Endodermal cell (in vitro differentiated cells): ENCODE measurements at regions not wholly inside any gene's neighbourhood (a gene's known extent, or its start where the extent isn't known, plus 50 kb on each side); places are given as distances from the start of the nearest gene placed in this dataset.
A peak's percentile ranks its signal among the peaks of the same experiment; 100 is the strongest.

Source experiments
- DNase-seq: peaks from one replicate; pipeline ENCODE4 v3.0.0-alpha.2; 2017
- H3K27ac ChIP-seq: 2 replicates; pipeline ENCODE4 v1.5.1; 2013; ENCODE audit warnings: mild to moderate bottlenecking, low read depth, low read length, moderate library complexity
- H3K27me3 ChIP-seq: 2 replicates; pipeline ENCODE4 v1.6.1; 2013; ENCODE audit warnings: mild to moderate bottlenecking, low read length, moderate library complexity; ENCODE audit not compliant: insufficient read depth, control insufficient read depth, poor library complexity, severe bottlenecking
- H3K36me3 ChIP-seq: 2 replicates; pipeline ENCODE4 v1.7.0; 2013; ENCODE audit warnings: mild to moderate bottlenecking, low read length, moderate library complexity; ENCODE audit not compliant: control insufficient read depth, insufficient read depth
- H3K4me1 ChIP-seq: one replicate; pipeline ENCODE4 v1.7.0; 2013; ENCODE audit warnings: low read length; ENCODE audit not compliant: control insufficient read depth, insufficient read depth
- H3K4me3 ChIP-seq: 2 replicates; pipeline ENCODE4 v1.5.1; 2013; ENCODE audit warnings: mild to moderate bottlenecking, low read length, moderate library complexity
- H3K9ac ChIP-seq: 2 replicates; pipeline ENCODE4 v1.6.1; 2013; ENCODE audit warnings: mild to moderate bottlenecking, low read length, moderate library complexity; ENCODE audit not compliant: poor library complexity, severe bottlenecking; ENCODE audit errors: extremely low read depth
- H3K9me3 ChIP-seq: 2 replicates; pipeline ENCODE4 v1.6.1; 2013; ENCODE audit warnings: mild to moderate bottlenecking, low read length, moderate library complexity; ENCODE audit not compliant: control insufficient read depth
- H3K27ac Mint-ChIP-seq: 2 replicates; pipeline ENCODE4 v1.8.0; 2020; ENCODE audit warnings: mixed read lengths
- H3K27me3 Mint-ChIP-seq: 2 replicates; pipeline ENCODE4 v1.8.0; 2021; ENCODE audit warnings: mild to moderate bottlenecking, mixed read lengths; ENCODE audit not compliant: insufficient read depth
- H3K36me3 Mint-ChIP-seq: 2 replicates; pipeline ENCODE4 v1.8.0; 2020; ENCODE audit warnings: low read depth, mixed read lengths
- H3K4me1 Mint-ChIP-seq: 2 replicates; pipeline ENCODE4 v1.8.0; 2020; ENCODE audit warnings: mixed read lengths
- H3K4me3 Mint-ChIP-seq: 2 replicates; pipeline ENCODE4 v1.8.0; 2020; ENCODE audit warnings: mild to moderate bottlenecking, moderate library complexity, mixed read lengths
- H3K9me3 Mint-ChIP-seq: 2 replicates; pipeline ENCODE4 v1.8.0; 2020; ENCODE audit warnings: mild to moderate bottlenecking, mixed read lengths
- CTCF ChIP-seq: fragments of 200-600 bp; sonication (generic); conservative IDR thresholded peaks from 2 replicates; pipeline ENCODE4 v1.5.0; 2021; ENCODE audit warnings: antibody characterized with exemption, mild to moderate bottlenecking
- WGBS, 2 experiments: methylation state at CpG; one replicate each; pipeline versions ENCODE4 v1.1.5 to v1.1.7; 2013; ENCODE audit warnings: missing lambda C conversion rate in 2 of 2, mixed read lengths in 1 of 2; ENCODE audit not compliant: insufficient coverage in 1 of 2, insufficient read length in 1 of 2; 5-methylcytosine and 5-hydroxymethylcytosine counted together

GRCh38 chr13:80844164-80844563 is 503.2 kb upstream of the SPRY2 start:
- Mint-ChIP-seq H3K36me3 (no peaks in the 10 kb centered on the region), H3K4me3 (no peak overlapping the region), H3K9me3 (no peaks in the 10 kb centered on the region), H3K4me1 (no peaks in the 10 kb centered on the region), H3K27me3 (no peaks in the 10 kb centered on the region), H3K27ac (no peak overlapping the region)
- no peaks in the 10 kb centered on the region for H3K27me3 ChIP-seq
- H3K36me3 ChIP-seq, result no peaks in the 10 kb centered on the region
- no peaks in the 10 kb centered on the region for H3K4me1 ChIP-seq
- no peak for TF ChIP-seq CTCF
- DNase-seq, result no peak
- no peaks in the 10 kb centered on the region for H3K9me3 ChIP-seq
- no peak overlapping the region for H3K27ac ChIP-seq
- WGBS, 2 experiments, result 93 to 100% methylated on average over 1 of the region's 1 CpG
- H3K4me3 ChIP-seq, result no peak overlapping the region
- H3K9ac ChIP-seq, result no peak overlapping the region

GRCh38 chr13:80841414-80841813 is 500.5 kb upstream of the SPRY2 start:
- Histone ChIP-seq H3K4me3 (no peak overlapping the region), H3K27ac (no peak overlapping the region), H3K9me3 (peaks cover 7% of the 10 kb centered on the region), H3K9ac (no peak overlapping the region), H3K4me1 (no peaks in the 10 kb centered on the region), H3K36me3 (no peaks in the 10 kb centered on the region), H3K27me3 (no peaks in the 10 kb centered on the region)
- no peaks in the 10 kb centered on the region for H3K4me1 Mint-ChIP-seq
- H3K9me3 Mint-ChIP-seq, result peaks cover 7% of the 10 kb centered on the region
- H3K36me3 Mint-ChIP-seq, result no peaks in the 10 kb centered on the region
- no peaks in the 10 kb centered on the region for H3K27me3 Mint-ChIP-seq
- TF ChIP-seq CTCF, result no peak
- 100% methylated on average over 1 of the region's 1 CpG; no CpG with 5 or more reads in 1 of the 2 experiments for WGBS, 2 experiments
- H3K4me3 Mint-ChIP-seq, result no peak overlapping the region
- no peak overlapping the region for H3K27ac Mint-ChIP-seq
- no peak for DNase-seq

DNA sequence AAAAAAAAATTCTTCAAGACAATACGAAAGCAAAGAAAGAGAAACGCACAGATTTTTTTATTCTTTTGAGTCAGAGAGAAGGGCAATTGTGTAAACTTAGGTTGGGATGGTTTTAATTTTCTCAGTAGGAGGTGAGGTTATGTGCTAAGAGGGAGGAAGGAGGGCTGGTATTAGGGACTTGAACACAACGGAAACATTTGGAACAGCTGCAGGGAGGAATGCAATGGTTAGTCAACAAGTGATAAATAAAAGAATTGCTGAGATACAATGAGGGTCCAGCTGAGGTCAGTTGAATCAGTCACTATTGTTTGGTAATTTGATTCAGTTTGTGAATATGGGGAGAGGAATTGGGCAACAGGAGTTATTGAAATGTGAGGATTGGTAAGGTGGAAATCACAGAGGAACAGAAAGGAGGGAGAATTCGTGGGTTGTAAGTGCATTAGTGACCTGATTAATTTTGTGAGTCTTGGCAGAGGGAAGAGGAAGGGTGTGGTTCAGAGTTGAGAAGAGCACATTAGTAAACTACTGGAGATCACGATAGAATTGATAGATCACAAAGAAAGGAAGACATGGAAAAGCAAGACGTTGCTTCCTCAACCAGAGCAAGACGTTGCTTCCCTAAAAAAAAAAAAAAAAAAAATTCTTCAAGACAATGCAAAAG is 499.5 kb upstream of the SPRY2 start:
- H3K27ac ChIP-seq, result peak overlapping the region; percentile 53

More for the DNA sequence above, 499.5 kb upstream of the SPRY2 start:
- H3K27me3 ChIP-seq, result no peaks in the 10 kb centered on the region
- no peaks in the 10 kb centered on the region for H3K36me3 ChIP-seq
- H3K4me3 ChIP-seq, result peak overlapping the region; percentile 17
- peaks cover 7% of the 10 kb centered on the region for H3K9me3 ChIP-seq
- no peak for DNase-seq
- no peak for TF ChIP-seq CTCF
- WGBS, 2 experiments, result 64 to 77% methylated on average over 5 to 6 of the region's 7 CpGs
- no peaks in the 10 kb centered on the region for H3K4me1 ChIP-seq
- H3K36me3 Mint-ChIP-seq, result peaks cover 2% of the 10 kb centered on the region
- H3K4me1 Mint-ChIP-seq, result no peaks in the 10 kb centered on the region
- H3K4me3 Mint-ChIP-seq, result no peak overlapping the region
- H3K9me3 Mint-ChIP-seq, result peaks cover 11% of the 10 kb centered on the region
- H3K27ac Mint-ChIP-seq, result no peak overlapping the region
- H3K9ac ChIP-seq, result peak overlapping the region; percentile 26
- H3K27me3 Mint-ChIP-seq, result no peaks in the 10 kb centered on the region
